WTC11 (cell line): ENCODE measurements at regions not wholly inside any gene's neighbourhood (a gene's known extent, or its start where the extent isn't known, plus 50 kb on each side); places are given as distances from the start of the nearest gene placed in this dataset.
"Not testable (repeated sequence)": the region's sequence is repeated elsewhere in the genome, so short reads cannot be mapped to it uniquely, and the experiment has no call there.

Experiments used
- ATAC-seq: fragments of 200-7000 bp; cut with Tn5 transposase; 2 replicates; pipeline ENCODE4 v1.10.0; 2021; ENCODE audit warnings: mild to moderate bottlenecking, moderate library complexity
- CTCF ChIA-PET: fragments of 300-600 bp; sonication (Branson Sonifier 250); formaldehyde crosslinking; loops from one replicate; lab custom pipeline; 2021; ENCODE audit warnings: antibody characterized with exemption; lab: Charles Lee
- POLR2A ChIA-PET: fragments of 350-600 bp; sonication (Branson Sonifier 250); formaldehyde crosslinking; loops from one replicate; lab custom pipeline; 2021; ENCODE audit warnings: antibody characterized with exemption; lab: Charles Lee
- DNase-seq: peaks from one replicate; pipeline ENCODE4 v3.0.0; 2021; ENCODE audit warnings: low spot score
- H3K27ac Mint-ChIP-seq: 2 replicates; pipeline ENCODE4 v1.8.0; 2021; ENCODE audit warnings: mixed read lengths
- H3K27me3 Mint-ChIP-seq: 2 replicates; pipeline ENCODE4 v1.8.0; 2021; ENCODE audit warnings: low read depth, mild to moderate bottlenecking, moderate library complexity, mixed read lengths
- H3K36me3 Mint-ChIP-seq: 2 replicates; pipeline ENCODE4 v1.8.0; 2021; ENCODE audit warnings: mixed read lengths
- H3K4me1 Mint-ChIP-seq: 2 replicates; pipeline ENCODE4 v1.8.0; 2022; ENCODE audit warnings: mixed read lengths
- H3K4me3 Mint-ChIP-seq: 2 replicates; pipeline ENCODE4 v1.8.0; 2021; ENCODE audit warnings: mild to moderate bottlenecking, moderate library complexity, mixed read lengths
- H3K9me3 Mint-ChIP-seq: 2 replicates; pipeline ENCODE4 v1.8.0; 2021; ENCODE audit warnings: mixed read lengths
- ATF3 ChIP-seq: sonication (generic); formaldehyde crosslinking; conservative IDR thresholded peaks from 2 replicates; pipeline ENCODE4 v1.8.1; 2022; ENCODE audit warnings: mild to moderate bottlenecking, missing genetic modification reagents
- CDX4 ChIP-seq: fragments of 250-450 bp; sonication (Bioruptor Pico); IDR thresholded peaks from 2 replicates; pipeline ENCODE4 v1.9.0; 2021; ENCODE audit warnings: moderate library complexity, mild to moderate bottlenecking, inconsistent platforms, borderline replicate concordance
- CREB1 ChIP-seq: sonication (generic); formaldehyde crosslinking; IDR thresholded peaks from 2 replicates; pipeline ENCODE4 v1.8.0; 2023; ENCODE audit warnings: mild to moderate bottlenecking, missing genetic modification reagents
- CTCF ChIP-seq: fragments of 200-600 bp; IDR thresholded peaks from 2 replicates; pipeline ENCODE4 v1.8.0; 2022; ENCODE audit warnings: antibody characterized with exemption
- E2F1 ChIP-seq: sonication (generic); formaldehyde crosslinking; IDR thresholded peaks from 2 replicates; pipeline ENCODE4 v1.8.0; 2022; ENCODE audit warnings: mild to moderate bottlenecking, missing genetic modification reagents
- EMX1 ChIP-seq: fragments of 250-450 bp; sonication (Bioruptor Pico); IDR thresholded peaks from 2 replicates; pipeline ENCODE4 v1.8.0; 2021; ENCODE audit warnings: mild to moderate bottlenecking
- ERG ChIP-seq: fragments of 250-450 bp; sonication (Bioruptor Pico); IDR thresholded peaks from 2 replicates; pipeline ENCODE4 v1.8.0; 2021; ENCODE audit warnings: mild to moderate bottlenecking
- ESRRA ChIP-seq: sonication (generic); formaldehyde crosslinking; IDR thresholded peaks from 2 replicates; pipeline ENCODE4 v1.8.1; 2022; ENCODE audit warnings: mild to moderate bottlenecking, missing genetic modification reagents, borderline replicate concordance
- FOXK1 ChIP-seq: sonication (generic); formaldehyde crosslinking; IDR thresholded peaks from 2 replicates; pipeline ENCODE4 v1.8.0; 2022; ENCODE audit warnings: mild to moderate bottlenecking, moderate library complexity, missing genetic modification reagents
- GTF2I ChIP-seq: fragments of 250-450 bp; sonication (Bioruptor Pico); conservative IDR thresholded peaks from 2 replicates; pipeline ENCODE4 v1.4.0; 2021; ENCODE audit warnings: mild to moderate bottlenecking
- KAT7 ChIP-seq: sonication (generic); formaldehyde crosslinking; IDR thresholded peaks from 2 replicates; pipeline ENCODE4 v1.8.1; 2023; ENCODE audit warnings: missing genetic modification reagents, mild to moderate bottlenecking, borderline replicate concordance
- MAX ChIP-seq: sonication (generic); formaldehyde crosslinking; IDR thresholded peaks from 2 replicates; pipeline ENCODE4 v1.8.0; 2022; ENCODE audit warnings: mild to moderate bottlenecking, missing genetic modification reagents
- NFATC4 ChIP-seq: fragments of 250-450 bp; sonication (Bioruptor Pico); IDR thresholded peaks from 2 replicates; pipeline ENCODE4 v1.9.0; 2021; ENCODE audit warnings: mild to moderate bottlenecking
- NFE2L1 ChIP-seq: sonication (generic); formaldehyde crosslinking; IDR thresholded peaks from 2 replicates; pipeline ENCODE4 v1.8.1; 2023; ENCODE audit warnings: missing genetic modification reagents
- NR2C2 ChIP-seq: sonication (generic); formaldehyde crosslinking; IDR thresholded peaks from 2 replicates; pipeline ENCODE4 v1.8.0; 2022; ENCODE audit warnings: mild to moderate bottlenecking, missing genetic modification reagents
- SP1 ChIP-seq: sonication (generic); formaldehyde crosslinking; conservative IDR thresholded peaks from 2 replicates; pipeline ENCODE4 v1.8.1; 2022; ENCODE audit warnings: missing genetic modification reagents
- TEAD1 ChIP-seq: sonication (generic); formaldehyde crosslinking; IDR thresholded peaks from 2 replicates; pipeline ENCODE4 v1.8.0; 2022; ENCODE audit warnings: mild to moderate bottlenecking, missing genetic modification reagents
- TP53 ChIP-seq: sonication (generic); formaldehyde crosslinking; IDR thresholded peaks from 2 replicates; pipeline ENCODE4 v1.8.1; 2023; ENCODE audit warnings: mild to moderate bottlenecking, missing genetic modification reagents
- ZNF263 ChIP-seq: sonication (generic); formaldehyde crosslinking; IDR thresholded peaks from 2 replicates; pipeline ENCODE4 v1.8.1; 2022; ENCODE audit warnings: low read depth, mild to moderate bottlenecking, moderate library complexity, missing genetic modification reagents
- ZNF317 ChIP-seq: sonication (generic); formaldehyde crosslinking; IDR thresholded peaks from 2 replicates; pipeline ENCODE4 v1.8.1; 2023; ENCODE audit warnings: low read depth, mild to moderate bottlenecking, moderate library complexity, missing genetic modification reagents, borderline replicate concordance

GRCh38 chr4:1567519-1567807, 116.7 kb downstream of the FAM53A start (continued):
- TF ChIP-seq ATF3 (no peak), ZNF317 (CRISPR knock-in tag) (no peak), NR2C2 (CRISPR knock-in tag) (no peak)

- Mint-ChIP-seq H3K9me3 (no peaks in the 10 kb centered on the region), H3K27ac (no peak overlapping the region), H3K4me3 (no peak overlapping the region), H3K4me1 (peaks cover 21% of the 10 kb centered on the region), H3K36me3 (no peaks in the 10 kb centered on the region), H3K27me3 (no peaks in the 10 kb centered on the region)
- ATAC-seq (no peak), DNase-seq (peak; percentile 30)
- TF ChIP-seq NFATC4 (CRISPR knock-in tag) (no peak), ATF3 (no peak), CREB1 (CRISPR knock-in tag) (no peak), FOXK1 (CRISPR knock-in tag) (no peak), CTCF (no peak), ESRRA (CRISPR knock-in tag) (no peak), MAX (CRISPR knock-in tag) (0 out of 2 replicates have a peak, but pooled peaks have one; percentile 22), NFE2L1 (no peak), TP53 (no peak), SP1 (CRISPR knock-in tag) (peak; percentile 31; the same call in 1 of the 2 replicates), KAT7 (CRISPR knock-in tag) (no peak)
- CTCF ChIA-PET, result interaction anchor here (0.6 to 2.8 kb wide), 13 partner anchors 11 to 220 kb away, joined by 3 to 15 read pairs (median 3); partner anchors contain the start of gene UVSSA
- POLR2A ChIA-PET, result interaction anchor here (0.5 to 0.7 kb wide), 2 partner anchors 11 to 18 kb away, joined by 3 read pairs; no protein-coding TSS in a partner anchor
Observed at GRCh38 chr4:1566838-1567518, 117.1 kb downstream of the FAM53A start.

GRCh38 chr4:1566301-1566837, 117.7 kb downstream of the FAM53A start:
- peak; percentile 80 for TF ChIP-seq SP1 (CRISPR knock-in tag)
- POLR2A ChIA-PET, result interaction anchor here (0.7 kb wide), 2 partner anchors 18 to 202 kb away, joined by 3 read pairs; no protein-coding TSS in a partner anchor
- ATAC-seq (peak; percentile 82), DNase-seq (peak; percentile 94)
- H3K27ac Mint-ChIP-seq, H3K9me3 Mint-ChIP-seq, H3K27me3 Mint-ChIP-seq, H3K36me3 Mint-ChIP-seq: not testable (repeated sequence)
- peak overlapping the region; percentile 49 for H3K4me3 Mint-ChIP-seq
- H3K4me1 Mint-ChIP-seq, result peaks cover 15% of the 10 kb centered on the region
- CTCF ChIA-PET, result interaction anchor here (0.6 to 2.8 kb wide), 9 partner anchors 12 to 220 kb away, joined by 3 to 15 read pairs (median 3); partner anchors contain the start of gene UVSSA

GRCh38 chr4:1565598-1566295, 118.4 kb downstream of the FAM53A start:
- H3K27me3 Mint-ChIP-seq, result no peaks in the 10 kb centered on the region
- no peak overlapping the region for H3K27ac Mint-ChIP-seq
- CTCF ChIA-PET, result interaction anchor here (0.7 to 2.8 kb wide), 5 partner anchors 13 to 210 kb away, joined by 3 to 15 read pairs (median 4); no protein-coding TSS in a partner anchor
- peak overlapping the region; percentile 49 for H3K4me3 Mint-ChIP-seq
- DNase-seq, result no peak
- no peaks in the 10 kb centered on the region for H3K9me3 Mint-ChIP-seq
- peaks cover 13% of the 10 kb centered on the region for H3K4me1 Mint-ChIP-seq
- no peaks in the 10 kb centered on the region for H3K36me3 Mint-ChIP-seq
- no peak for ATAC-seq
- TF ChIP-seq ERG (CRISPR knock-in tag) (no peak), GTF2I (no peak), ZNF263 (CRISPR knock-in tag) (no peak), NR2C2 (CRISPR knock-in tag) (no peak), TEAD1 (CRISPR knock-in tag) (no peak), EMX1 (CRISPR knock-in tag) (no peak), E2F1 (CRISPR knock-in tag) (no peak), CDX4 (CRISPR knock-in tag) (no peak)
- POLR2A ChIA-PET, result interaction anchor here (0.7 kb wide), 2 partner anchors 17 to 202 kb away, joined by 3 read pairs; no protein-coding TSS in a partner anchor
